ENCODE measurements at regions not wholly inside any gene's neighbourhood (a gene's known extent, or its start where the extent isn't known, plus 50 kb on each side); places are given as distances from the start of the nearest gene placed in this dataset.

GRCh38 chr20:48202334-48203113 lies 417.2 kb upstream of the SULF2 start:
- Histone ChIP-seq H3K27ac (no peak overlapping the region), H3K27me3 (replicated peaks) (peaks cover under 1% of the 10 kb centered on the region), H3K4me3 (ENCODE audit: low read depth, low read length) (no peak overlapping the region), H3K36me3 (replicated peaks) (no peaks in the 10 kb centered on the region)
- in situ Hi-C loops (cut with HindIII; ENCODE audit: low pct_ligation_motif_present, low sequenced_read_pairs): no loop called here
- TF ChIP-seq, protein P1, sequence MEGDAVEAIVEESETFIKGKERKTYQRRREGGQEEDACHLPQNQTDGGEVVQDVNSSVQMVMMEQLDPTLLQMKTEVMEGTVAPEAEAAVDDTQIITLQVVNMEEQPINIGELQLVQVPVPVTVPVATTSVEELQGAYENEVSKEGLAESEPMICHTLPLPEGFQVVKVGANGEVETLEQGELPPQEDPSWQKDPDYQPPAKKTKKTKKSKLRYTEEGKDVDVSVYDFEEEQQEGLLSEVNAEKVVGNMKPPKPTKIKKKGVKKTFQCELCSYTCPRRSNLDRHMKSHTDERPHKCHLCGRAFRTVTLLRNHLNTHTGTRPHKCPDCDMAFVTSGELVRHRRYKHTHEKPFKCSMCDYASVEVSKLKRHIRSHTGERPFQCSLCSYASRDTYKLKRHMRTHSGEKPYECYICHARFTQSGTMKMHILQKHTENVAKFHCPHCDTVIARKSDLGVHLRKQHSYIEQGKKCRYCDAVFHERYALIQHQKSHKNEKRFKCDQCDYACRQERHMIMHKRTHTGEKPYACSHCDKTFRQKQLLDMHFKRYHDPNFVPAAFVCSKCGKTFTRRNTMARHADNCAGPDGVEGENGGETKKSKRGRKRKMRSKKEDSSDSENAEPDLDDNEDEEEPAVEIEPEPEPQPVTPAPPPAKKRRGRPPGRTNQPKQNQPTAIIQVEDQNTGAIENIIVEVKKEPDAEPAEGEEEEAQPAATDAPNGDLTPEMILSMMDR (IDR thresholded peaks at IDR 0.05; ENCODE audit: low read depth, low read length, missing control alignments): no peak
- DNase-seq: no peak

- no peak for DNase-seq
- TF ChIP-seq, protein P1 (IDR thresholded peaks at IDR 0.05; ENCODE audit: low read depth, low read length, missing control alignments): no peak
- in situ Hi-C loops (cut with HindIII; ENCODE audit: low pct_ligation_motif_present, low sequenced_read_pairs): no loop called here
Observed at GRCh38 chr20:48201885-48202284, 416.6 kb upstream of the SULF2 start.

DNA sequence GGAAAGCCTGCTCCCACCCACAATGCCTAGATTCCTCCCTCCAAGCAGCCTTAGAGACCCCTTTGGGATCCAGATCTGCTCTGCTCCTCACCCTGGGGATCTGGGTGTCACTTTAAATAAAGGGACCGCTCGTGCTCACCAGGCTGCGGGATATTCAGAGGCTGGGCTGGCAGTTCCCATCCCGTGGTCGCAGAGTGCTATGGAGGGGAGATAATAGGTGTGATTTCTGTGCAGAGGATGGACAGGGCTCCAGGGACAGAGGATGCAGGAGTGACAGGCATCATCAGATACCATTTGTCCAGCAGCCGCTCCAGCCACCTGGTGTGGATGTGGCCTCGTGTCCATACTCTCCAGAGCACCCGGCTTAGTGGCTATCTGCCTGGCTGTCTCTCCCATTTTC lies 415.9 kb upstream of the SULF2 start:
- in situ Hi-C loops (cut with HindIII; ENCODE audit: low pct_ligation_motif_present, low sequenced_read_pairs): no loop called here
- TF ChIP-seq, protein P1 (IDR thresholded peaks at IDR 0.05; ENCODE audit: low read depth, low read length, missing control alignments): no peak
- no peak overlapping the region for H3K4me3 ChIP-seq (ENCODE audit: low read depth, low read length)
- no peak overlapping the region for H3K27ac ChIP-seq
- H3K27me3 ChIP-seq (replicated peaks): peaks cover 12% of the 10 kb centered on the region
- no peaks in the 10 kb centered on the region for H3K36me3 ChIP-seq (replicated peaks)
- DNase-seq: no peak

More at GRCh38 chr20:48201885-48202284, 416.6 kb upstream of the SULF2 start:
- Histone ChIP-seq H3K27ac (no peak overlapping the region), H3K4me3 (ENCODE audit: low read depth, low read length) (no peak overlapping the region), H3K27me3 (replicated peaks) (peaks cover 7% of the 10 kb centered on the region), H3K36me3 (replicated peaks) (no peaks in the 10 kb centered on the region)

- Histone ChIP-seq H3K36me3 (replicated peaks) (no peaks in the 10 kb centered on the region), H3K27ac (no peak overlapping the region), H3K27me3 (replicated peaks) (peaks cover 13% of the 10 kb centered on the region), H3K4me3 (ENCODE audit: low read depth, low read length) (no peak overlapping the region)
- in situ Hi-C loops (cut with HindIII; ENCODE audit: low pct_ligation_motif_present, low sequenced_read_pairs): no loop called here
- TF ChIP-seq, protein P1 (IDR thresholded peaks at IDR 0.05; ENCODE audit: low read depth, low read length, missing control alignments): no peak
- DNase-seq: no peak
Observed at GRCh38 chr20:48198929-48199451, 413.7 kb upstream of the SULF2 start.

DNA sequence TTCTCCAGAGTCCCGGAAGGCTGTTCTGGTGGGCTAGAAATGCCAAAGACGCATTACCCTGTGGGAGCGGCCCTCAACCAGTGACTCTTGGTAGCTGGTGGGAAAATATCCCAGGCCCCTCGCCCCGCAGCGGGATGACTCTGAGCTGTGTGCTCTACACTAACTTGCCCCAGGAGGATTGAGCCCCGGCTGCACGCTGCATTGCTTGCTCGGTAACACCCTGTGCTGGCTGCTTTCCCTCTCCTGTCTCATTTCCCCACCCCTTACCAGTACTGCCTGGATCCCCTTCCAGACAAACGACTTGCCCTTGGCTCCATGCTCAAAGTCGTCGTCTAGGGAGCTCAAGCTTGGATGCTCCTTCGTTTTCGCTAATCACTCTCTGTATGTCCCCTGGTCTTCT lies 411.8 kb upstream of the SULF2 start:
- H3K4me3 ChIP-seq (ENCODE audit: low read depth, low read length): no peak overlapping the region
- H3K36me3 ChIP-seq (replicated peaks): no peaks in the 10 kb centered on the region
- H3K27ac ChIP-seq: no peak overlapping the region
- H3K27me3 ChIP-seq (replicated peaks): peaks cover 13% of the 10 kb centered on the region
- TF ChIP-seq, protein P1 (IDR thresholded peaks at IDR 0.05; ENCODE audit: low read depth, low read length, missing control alignments): no peak
- DNase-seq: no peak
- in situ Hi-C loops (cut with HindIII; ENCODE audit: low pct_ligation_motif_present, low sequenced_read_pairs): no loop called here

Measured in brain microvascular endothelial cell (primary cell).